ENCODE measurements at regions not wholly inside any gene's neighbourhood (a gene's known extent, or its start where the extent isn't known, plus 50 kb on each side); places are given as distances from the start of the nearest gene placed in this dataset.
A peak's percentile ranks its signal among the peaks of the same experiment; 100 is the strongest.
"Not testable (repeated sequence)": the region's sequence is repeated elsewhere in the genome, so short reads cannot be mapped to it uniquely, and the experiment has no call there.

- DNase-seq: no peak
These were observed 758.9 kb downstream of the UQCRFS1 start for GRCh38 chr19:28454083-28454482.

GRCh38 chr19:28453420-28453819 is 759.5 kb downstream of the UQCRFS1 start:
- DNase-seq: no peak

DNA sequence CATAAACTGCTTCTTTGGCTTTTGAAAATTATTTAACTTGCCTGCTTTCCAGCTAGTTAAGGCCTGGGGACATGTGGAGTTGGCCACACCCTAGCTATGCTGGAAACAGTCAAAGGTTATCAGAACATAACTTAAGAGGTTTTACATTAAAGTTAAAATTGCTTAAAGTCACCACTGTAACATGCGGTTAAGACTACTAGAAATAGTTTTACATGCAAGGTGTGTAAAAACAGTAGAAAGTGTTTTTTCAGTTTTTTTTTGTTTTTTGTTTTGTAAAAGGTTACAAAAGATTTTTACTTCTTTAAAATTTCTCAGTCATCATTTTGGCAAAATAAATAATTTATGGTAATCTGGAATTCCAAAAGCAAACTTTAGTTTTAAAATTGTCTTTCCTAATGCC is 763.1 kb downstream of the UQCRFS1 start:
- no peak for DNase-seq

DNA sequence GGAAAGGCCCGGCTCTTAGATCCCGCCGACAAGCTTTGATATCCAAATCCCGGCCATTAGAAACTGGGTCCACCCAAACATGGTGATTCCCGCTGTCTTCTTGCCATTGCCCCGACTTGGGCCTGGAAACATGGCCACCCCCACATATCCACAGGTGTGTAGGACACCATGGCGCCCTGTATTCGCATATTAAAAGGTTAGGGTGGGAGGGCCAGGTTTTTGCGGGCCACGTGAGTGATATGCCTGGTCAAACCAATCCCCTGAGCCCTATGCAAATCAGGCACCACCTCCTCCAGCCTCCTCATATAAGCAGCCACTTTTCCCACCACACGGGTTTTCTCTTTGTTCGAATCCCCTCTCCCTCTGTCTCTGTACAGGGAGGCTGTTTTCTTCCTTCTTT is 766.4 kb downstream of the UQCRFS1 start:
- DNase-seq: peak; percentile 16

GRCh38 chr19:28445826-28446225 is 767.1 kb downstream of the UQCRFS1 start:
- DNase-seq: no peak

DNA sequence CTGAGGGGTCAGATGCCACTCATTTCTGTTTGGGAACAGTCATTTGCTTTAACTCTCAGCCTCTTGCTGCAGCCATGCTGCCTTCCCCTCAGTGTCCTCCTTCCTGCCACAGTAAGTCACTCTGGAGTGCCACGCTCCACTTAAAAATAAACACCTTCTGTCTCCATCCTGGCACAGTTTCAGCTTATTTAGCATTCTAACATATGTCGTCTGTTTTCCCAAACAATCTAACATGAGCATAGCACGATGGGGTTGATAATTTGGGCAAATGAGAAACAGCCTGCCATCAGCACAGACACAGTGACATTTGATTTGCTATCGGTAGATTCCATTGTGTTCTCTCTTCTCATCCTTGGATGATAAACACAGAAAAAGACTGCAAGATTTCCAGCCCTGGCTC is 768.6 kb downstream of the UQCRFS1 start:
- DNase-seq: peak; percentile 86

DNA sequence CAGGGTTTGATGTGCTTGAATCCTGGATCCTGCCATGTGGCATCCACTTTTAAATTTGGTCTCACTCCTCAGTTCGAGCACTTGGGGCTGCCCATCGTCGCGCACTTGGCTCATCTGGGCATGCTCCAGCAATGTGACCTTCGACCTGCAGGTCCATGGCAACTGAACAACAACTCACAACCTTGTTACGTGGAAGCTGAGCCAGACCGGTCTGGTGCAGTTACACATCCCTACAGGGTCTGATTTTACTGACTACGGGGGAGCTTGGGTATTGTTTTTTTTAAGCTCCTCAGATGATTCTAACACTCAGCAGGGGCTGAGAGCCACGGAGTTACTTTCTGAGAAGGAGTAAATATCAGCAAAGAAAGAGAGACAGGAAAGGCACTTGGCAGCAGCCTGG is 769.6 kb downstream of the UQCRFS1 start:
- no peak for DNase-seq

GRCh38 chr19:28437390-28438346 is 775.3 kb downstream of the UQCRFS1 start:
- DNase-seq: no peak

- no peak for DNase-seq
These were observed 776.6 kb downstream of the UQCRFS1 start for GRCh38 chr19:28436320-28436719.

GRCh38 chr19:28435551-28436271 is 777.2 kb downstream of the UQCRFS1 start:
- DNase-seq: no peak

DNA sequence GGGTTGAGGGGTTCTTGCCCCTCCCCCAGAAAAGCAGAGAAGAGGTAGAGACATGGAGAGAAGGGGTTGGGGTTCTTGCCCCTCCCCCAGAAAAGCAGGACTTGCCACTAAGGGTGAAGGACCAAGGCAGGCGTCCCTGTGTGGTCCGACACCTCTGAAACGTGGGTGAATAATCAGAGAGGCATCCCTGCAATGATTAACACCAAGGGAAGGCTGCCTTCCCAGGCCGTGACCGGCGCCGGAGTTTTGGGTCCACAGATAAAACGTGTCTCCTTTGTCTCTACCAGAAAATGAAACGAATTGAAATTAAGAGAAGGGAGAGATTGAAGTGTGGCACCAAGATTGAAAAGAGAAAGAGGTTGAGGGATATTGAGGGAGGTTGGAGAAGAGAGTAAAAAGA is 778.2 kb downstream of the UQCRFS1 start:
- not testable (repeated sequence) for DNase-seq

DNA sequence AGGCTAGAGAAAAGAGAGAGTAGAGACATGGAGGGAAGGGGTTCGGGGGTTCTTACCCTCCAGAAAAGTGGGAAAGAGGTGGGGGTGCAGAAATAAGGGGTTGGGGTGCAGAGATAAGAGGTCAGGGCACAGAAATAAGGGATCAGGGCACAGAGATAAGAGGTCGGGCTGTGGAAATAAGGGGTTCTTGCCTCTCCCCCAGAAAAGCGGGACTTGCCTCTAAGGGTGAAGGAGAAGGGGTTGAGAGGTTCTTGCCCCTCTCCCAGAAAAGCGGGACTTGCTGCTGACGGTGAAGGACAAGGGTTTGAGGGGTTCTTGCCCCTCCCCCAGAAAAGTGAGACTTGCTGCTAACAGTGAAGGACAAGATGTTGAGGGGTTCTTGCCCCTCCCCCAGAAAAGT is 778.6 kb downstream of the UQCRFS1 start:
- DNase-seq: not testable (repeated sequence)

GRCh38 chr19:28433166-28433565 is 779.8 kb downstream of the UQCRFS1 start:
- not testable (repeated sequence) for DNase-seq

DNA sequence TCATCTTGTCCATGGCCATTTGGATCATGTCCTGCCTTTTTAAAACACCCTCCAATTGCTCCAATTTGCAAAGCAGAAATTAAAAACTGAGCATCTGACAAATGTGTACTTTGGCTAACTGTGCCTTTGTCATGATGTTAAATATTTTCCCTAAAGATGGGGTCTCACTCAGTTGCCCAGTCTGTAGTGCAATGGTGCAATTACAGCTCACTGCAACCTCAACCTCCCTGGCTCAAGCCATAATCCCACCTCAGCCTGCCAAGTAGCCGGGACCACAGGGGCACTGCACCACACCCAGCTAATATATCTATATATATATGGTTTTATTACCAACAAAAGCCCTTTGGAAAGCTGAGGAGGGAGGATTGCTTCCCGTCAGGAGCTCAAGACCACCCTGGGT is 782.7 kb downstream of the UQCRFS1 start:
- DNase-seq: no peak

GRCh38 chr19:28429356-28429755 is 783.6 kb downstream of the UQCRFS1 start:
- DNase-seq: no peak

- no peak for DNase-seq
These were observed 784.1 kb downstream of the UQCRFS1 start for GRCh38 chr19:28428663-28429348.

DNA sequence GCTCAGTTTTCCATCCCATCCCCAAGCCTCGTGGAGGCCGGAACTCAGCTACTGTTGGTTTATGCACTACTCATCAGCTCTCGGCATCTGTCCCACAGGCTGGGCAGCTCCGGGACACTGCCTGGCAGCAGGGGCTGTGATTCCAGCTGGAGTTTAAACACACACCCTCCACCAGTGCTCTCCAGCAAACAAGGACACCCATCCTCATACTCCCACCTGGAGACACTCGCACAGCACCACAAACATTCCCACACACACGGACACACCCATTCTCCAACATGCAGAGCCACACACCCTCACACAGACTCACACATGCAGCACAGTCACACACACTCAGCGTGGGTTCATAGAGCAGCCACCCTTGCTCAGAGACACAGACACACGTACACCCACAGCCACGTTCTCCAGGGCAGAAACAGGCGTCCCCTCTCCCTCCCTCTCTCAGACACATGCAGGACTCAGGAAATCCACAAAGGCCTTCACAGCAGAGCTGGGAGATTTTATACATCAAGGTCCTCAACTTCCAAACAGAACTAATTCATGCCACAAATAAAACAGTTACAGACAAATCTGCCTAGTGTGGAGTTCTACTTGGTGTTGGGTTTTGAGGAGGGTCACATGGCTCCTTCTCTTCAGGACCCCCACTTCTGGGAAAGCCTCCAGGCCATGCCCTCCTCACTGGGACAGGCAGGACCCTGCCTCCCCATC is 785.4 kb downstream of the UQCRFS1 start:
- DNase-seq: peak; percentile 41

- no peak for DNase-seq
These were observed 786.2 kb downstream of the UQCRFS1 start for GRCh38 chr19:28426730-28427225.

DNA sequence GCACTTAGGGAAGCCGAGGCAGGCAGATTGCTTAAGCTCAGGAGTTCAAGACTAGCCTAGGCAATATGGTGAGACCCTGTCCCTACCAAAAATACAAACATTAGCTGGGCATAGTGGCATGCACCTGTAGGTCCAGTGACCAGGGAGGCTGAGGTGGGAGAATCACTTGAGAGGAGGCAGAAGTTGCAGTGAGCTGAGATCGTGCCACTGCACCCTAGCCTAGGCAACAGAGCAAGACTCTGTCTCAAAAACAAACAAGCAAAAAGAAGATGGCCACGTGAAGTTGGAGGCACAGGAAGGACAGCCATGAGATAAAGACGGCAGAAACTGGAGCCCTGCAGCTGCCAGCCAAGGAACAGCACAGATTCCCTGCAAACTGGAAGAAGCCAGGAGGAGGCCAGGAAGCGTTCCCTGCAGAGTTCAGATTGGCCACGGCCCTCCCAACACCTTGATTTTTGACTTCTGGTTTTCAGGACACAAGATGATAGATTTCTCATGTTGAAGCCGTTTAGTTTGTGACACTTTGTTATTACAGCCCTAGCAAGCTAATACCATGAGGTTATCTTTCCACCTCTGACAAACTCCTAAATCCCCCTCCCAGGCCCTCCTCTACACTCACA is 786.7 kb downstream of the UQCRFS1 start:
- DNase-seq: no peak

DNA sequence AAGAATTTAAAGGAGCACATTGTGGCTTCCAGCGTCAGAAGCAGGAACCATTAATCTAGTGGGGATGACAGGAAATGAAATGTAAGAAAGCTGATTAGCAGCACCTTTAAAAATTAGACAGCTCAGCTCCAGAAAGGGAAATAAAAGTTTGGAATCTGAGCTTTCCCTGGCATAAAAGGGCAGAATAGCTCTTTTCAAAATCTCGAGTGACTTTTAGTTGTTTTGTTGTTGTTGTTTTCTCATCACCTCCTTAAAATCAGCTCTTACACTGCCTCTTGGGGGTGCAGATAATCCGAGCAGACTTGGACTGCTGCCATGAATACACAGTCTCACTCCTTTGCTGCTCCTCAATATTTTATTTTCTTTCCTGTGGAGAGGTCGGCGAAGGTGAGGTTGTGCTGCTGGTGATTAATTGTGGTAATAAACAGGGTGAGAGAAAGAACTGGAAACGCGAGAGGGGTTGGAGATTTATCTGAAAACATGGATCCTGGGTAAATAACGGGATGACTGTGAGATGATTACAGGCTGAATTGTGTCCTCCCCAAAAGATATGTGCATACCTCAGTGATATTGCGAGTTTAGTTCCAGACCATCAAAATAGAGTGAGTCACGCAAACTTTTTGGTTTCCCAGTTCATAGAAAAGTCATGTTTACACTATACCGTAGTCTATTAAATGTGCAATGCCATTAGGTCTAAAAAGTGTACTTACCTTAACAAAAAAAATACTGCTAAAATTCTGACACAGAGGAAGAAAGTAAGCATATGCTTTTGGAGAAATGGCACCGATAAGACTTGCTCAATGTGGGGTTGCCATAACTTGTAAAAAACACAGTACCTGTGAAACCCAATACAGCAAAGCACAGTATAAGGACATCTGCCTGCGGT is 787.7 kb downstream of the UQCRFS1 start:
- DNase-seq: no peak

- no peak for DNase-seq
These were observed 788.3 kb downstream of the UQCRFS1 start for GRCh38 chr19:28424662-28425045.

All from DMS 273 treated with DMSO at 0.1 percent for 48 hours (cell line).